Endothelial cell (in vitro differentiated cells): ENCODE measurements at regions not wholly inside any gene's neighbourhood (a gene's known extent, or its start where the extent isn't known, plus 50 kb on each side); places are given as distances from the start of the nearest gene placed in this dataset.

Experiments
- DNase-seq: peaks from one replicate; pipeline ENCODE4 v3.0.0; 2021; ENCODE audit warnings: low spot score
- H3K27ac Mint-ChIP-seq: one replicate; pipeline ENCODE4 v1.8.0; 2021; ENCODE audit warnings: mixed read lengths, inconsistent platforms; ENCODE audit not compliant: unreplicated experiment
- H3K27me3 Mint-ChIP-seq: one replicate; pipeline ENCODE4 v1.8.0; 2021; ENCODE audit warnings: mild to moderate bottlenecking, moderate library complexity, mixed read lengths, inconsistent platforms; ENCODE audit not compliant: unreplicated experiment
- H3K36me3 Mint-ChIP-seq: one replicate; pipeline ENCODE4 v1.8.0; 2021; ENCODE audit warnings: mild to moderate bottlenecking, low read depth, mixed read lengths, inconsistent platforms; ENCODE audit not compliant: unreplicated experiment
- H3K4me1 Mint-ChIP-seq: one replicate; pipeline ENCODE4 v1.8.0; 2021; ENCODE audit warnings: mild to moderate bottlenecking, mixed read lengths, inconsistent platforms; ENCODE audit not compliant: unreplicated experiment
- H3K4me3 Mint-ChIP-seq: one replicate; pipeline ENCODE4 v1.8.0; 2021; ENCODE audit warnings: mild to moderate bottlenecking, mixed read lengths, inconsistent platforms; ENCODE audit not compliant: unreplicated experiment
- H3K9me3 Mint-ChIP-seq: one replicate; pipeline ENCODE4 v1.8.0; 2021; ENCODE audit warnings: mixed read lengths, inconsistent platforms; ENCODE audit not compliant: unreplicated experiment
- CTCF ChIP-seq: fragments of 200-600 bp; sonication (generic); IDR thresholded peaks from one replicate; pipeline ENCODE4 v1.5.0; 2021; ENCODE audit warnings: antibody characterized with exemption; ENCODE audit not compliant: unreplicated experiment

- Mint-ChIP-seq H3K27me3 (peaks cover 5% of the 10 kb centered on the region), H3K36me3 (no peaks in the 10 kb centered on the region), H3K27ac (no peak overlapping the region), H3K9me3 (no peaks in the 10 kb centered on the region), H3K4me3 (no peak overlapping the region), H3K4me1 (peaks cover 4% of the 10 kb centered on the region)
- no peak for DNase-seq
- no peak for TF ChIP-seq CTCF
Measured at GRCh38 chr2:190809139-190809764, 71.4 kb upstream of the GLS start.

- Mint-ChIP-seq H3K27me3 (peaks cover 4% of the 10 kb centered on the region), H3K9me3 (no peaks in the 10 kb centered on the region), H3K36me3 (no peaks in the 10 kb centered on the region), H3K4me3 (no peak overlapping the region), H3K4me1 (peaks cover 4% of the 10 kb centered on the region), H3K27ac (no peak overlapping the region)
- no peak for DNase-seq
- TF ChIP-seq CTCF = no peak
Measured at GRCh38 chr2:190809876-190810525, 70.6 kb upstream of the GLS start.

GRCh38 chr2:190810981-190811587 is 69.5 kb upstream of the GLS start:
- Mint-ChIP-seq H3K4me1 (peaks cover 4% of the 10 kb centered on the region), H3K27me3 (peaks cover 2% of the 10 kb centered on the region), H3K4me3 (no peak overlapping the region), H3K9me3 (no peaks in the 10 kb centered on the region), H3K27ac (no peak overlapping the region), H3K36me3 (no peaks in the 10 kb centered on the region)
- no peak for TF ChIP-seq CTCF
- DNase-seq = no peak

- no peak for TF ChIP-seq CTCF
- H3K36me3 Mint-ChIP-seq = no peaks in the 10 kb centered on the region
- H3K4me1 Mint-ChIP-seq = peaks cover 4% of the 10 kb centered on the region
- no peak for DNase-seq
- H3K4me3 Mint-ChIP-seq = no peak overlapping the region
- peaks cover 2% of the 10 kb centered on the region for H3K27me3 Mint-ChIP-seq
- no peaks in the 10 kb centered on the region for H3K9me3 Mint-ChIP-seq
- H3K27ac Mint-ChIP-seq = no peak overlapping the region
Measured at GRCh38 chr2:190811811-190812210, 68.8 kb upstream of the GLS start.
